ENCODE measurements at regions not wholly inside any gene's neighbourhood (a gene's known extent, or its start where the extent isn't known, plus 50 kb on each side); places are given as distances from the start of the nearest gene placed in this dataset.
"Not testable (repeated sequence)": the region's sequence is repeated elsewhere in the genome, so short reads cannot be mapped to it uniquely, and the experiment has no call there.

DNA sequence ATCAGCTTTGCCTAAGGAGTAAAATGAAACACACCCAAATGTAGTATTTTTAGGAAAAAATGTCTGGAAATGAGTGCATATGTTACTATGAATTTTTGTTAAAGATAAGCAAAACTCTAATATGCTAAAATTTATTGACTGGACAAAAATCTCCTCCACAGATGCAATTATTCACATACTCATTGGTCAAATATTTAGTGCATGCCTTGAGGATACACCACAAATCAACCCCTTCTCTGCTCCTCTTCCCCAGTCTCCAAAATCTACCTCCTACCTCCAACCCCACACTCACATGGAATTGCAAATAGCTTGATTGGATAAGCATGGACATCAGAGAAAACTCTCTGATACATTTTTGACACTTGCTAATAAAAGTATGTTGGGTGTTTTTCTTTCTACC is 95.6 kb upstream of the CDC42EP3 start:
- DNase-seq (ENCODE audit: low read depth), result no peak
- TF ChIP-seq, protein P1, sequence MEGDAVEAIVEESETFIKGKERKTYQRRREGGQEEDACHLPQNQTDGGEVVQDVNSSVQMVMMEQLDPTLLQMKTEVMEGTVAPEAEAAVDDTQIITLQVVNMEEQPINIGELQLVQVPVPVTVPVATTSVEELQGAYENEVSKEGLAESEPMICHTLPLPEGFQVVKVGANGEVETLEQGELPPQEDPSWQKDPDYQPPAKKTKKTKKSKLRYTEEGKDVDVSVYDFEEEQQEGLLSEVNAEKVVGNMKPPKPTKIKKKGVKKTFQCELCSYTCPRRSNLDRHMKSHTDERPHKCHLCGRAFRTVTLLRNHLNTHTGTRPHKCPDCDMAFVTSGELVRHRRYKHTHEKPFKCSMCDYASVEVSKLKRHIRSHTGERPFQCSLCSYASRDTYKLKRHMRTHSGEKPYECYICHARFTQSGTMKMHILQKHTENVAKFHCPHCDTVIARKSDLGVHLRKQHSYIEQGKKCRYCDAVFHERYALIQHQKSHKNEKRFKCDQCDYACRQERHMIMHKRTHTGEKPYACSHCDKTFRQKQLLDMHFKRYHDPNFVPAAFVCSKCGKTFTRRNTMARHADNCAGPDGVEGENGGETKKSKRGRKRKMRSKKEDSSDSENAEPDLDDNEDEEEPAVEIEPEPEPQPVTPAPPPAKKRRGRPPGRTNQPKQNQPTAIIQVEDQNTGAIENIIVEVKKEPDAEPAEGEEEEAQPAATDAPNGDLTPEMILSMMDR (IDR thresholded peaks at IDR 0.05; ENCODE audit: insufficient read depth, low read depth, low read length, missing control alignments), result no peak
- H3K4me3 ChIP-seq (ENCODE audit: low read depth, low read length), result no peak overlapping the region

DNA sequence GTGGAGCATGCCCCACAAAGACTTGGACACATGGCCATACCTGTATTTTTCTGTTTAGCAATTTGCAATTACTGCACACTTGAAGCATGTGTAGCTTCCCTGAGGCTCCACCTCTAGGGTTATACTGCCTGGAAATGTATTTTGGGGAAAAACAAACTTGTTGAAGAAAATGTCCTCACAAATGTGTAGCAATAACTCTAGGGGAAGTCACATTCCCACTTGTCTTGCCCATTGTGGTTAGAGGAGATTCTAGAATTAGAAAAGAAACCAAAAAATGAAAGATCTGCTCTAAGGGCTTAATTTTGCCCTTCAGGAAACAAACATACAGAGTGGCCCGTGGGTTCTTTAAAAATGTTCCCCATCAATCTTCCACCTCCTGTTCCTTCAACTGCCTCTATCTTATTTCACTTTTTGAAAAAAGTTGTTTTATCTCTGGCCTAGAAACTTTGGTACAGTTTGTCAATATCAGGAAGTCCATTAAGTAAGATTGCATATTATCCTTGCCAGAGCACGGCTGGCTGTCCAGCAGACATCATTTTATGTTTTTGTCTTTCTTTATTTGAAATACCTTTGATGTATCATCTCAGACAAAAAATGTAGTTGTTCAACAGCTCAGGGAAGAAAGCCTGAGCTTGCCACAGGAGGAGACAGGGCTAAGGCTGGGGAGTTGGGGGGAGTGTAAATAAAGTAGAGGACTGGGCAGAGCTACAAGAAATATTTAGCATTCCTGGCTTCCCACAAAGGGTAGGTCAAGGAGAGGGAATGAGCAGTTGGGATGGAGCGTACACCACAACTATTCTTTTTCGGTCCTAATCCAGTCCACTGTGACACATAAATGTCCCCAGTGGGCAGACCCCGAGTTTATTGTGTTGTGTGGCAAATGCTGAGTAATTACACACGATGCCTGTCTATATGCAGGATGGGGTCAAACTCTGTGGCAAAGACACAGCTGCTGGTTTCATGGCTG is 96.8 kb upstream of the CDC42EP3 start:
- H3K4me3 ChIP-seq (ENCODE audit: low read depth, low read length), result no peak overlapping the region
- no peak for DNase-seq (ENCODE audit: low read depth)
- TF ChIP-seq, protein P1 (IDR thresholded peaks at IDR 0.05; ENCODE audit: insufficient read depth, low read depth, low read length, missing control alignments), result no peak

- DNase-seq (ENCODE audit: low read depth), result no peak
- H3K4me3 ChIP-seq (ENCODE audit: low read depth, low read length), result no peak overlapping the region
- TF ChIP-seq, protein P1 (IDR thresholded peaks at IDR 0.05; ENCODE audit: insufficient read depth, low read depth, low read length, missing control alignments), result no peak
These were observed 98.1 kb upstream of the CDC42EP3 start for GRCh38 chr2:37769551-37769950.

- DNase-seq (ENCODE audit: low read depth), result no peak
- TF ChIP-seq, protein P1 (IDR thresholded peaks at IDR 0.05; ENCODE audit: insufficient read depth, low read depth, low read length, missing control alignments), result no peak
- H3K4me3 ChIP-seq (ENCODE audit: low read depth, low read length), result no peak overlapping the region
These were observed 99.4 kb upstream of the CDC42EP3 start for GRCh38 chr2:37770797-37771196.

- no peak overlapping the region for H3K4me3 ChIP-seq (ENCODE audit: low read depth, low read length)
- TF ChIP-seq, protein P1 (IDR thresholded peaks at IDR 0.05; ENCODE audit: insufficient read depth, low read depth, low read length, missing control alignments), result no peak
- no peak for DNase-seq (ENCODE audit: low read depth)
These were observed 100.2 kb upstream of the CDC42EP3 start for GRCh38 chr2:37771600-37772088.

DNA sequence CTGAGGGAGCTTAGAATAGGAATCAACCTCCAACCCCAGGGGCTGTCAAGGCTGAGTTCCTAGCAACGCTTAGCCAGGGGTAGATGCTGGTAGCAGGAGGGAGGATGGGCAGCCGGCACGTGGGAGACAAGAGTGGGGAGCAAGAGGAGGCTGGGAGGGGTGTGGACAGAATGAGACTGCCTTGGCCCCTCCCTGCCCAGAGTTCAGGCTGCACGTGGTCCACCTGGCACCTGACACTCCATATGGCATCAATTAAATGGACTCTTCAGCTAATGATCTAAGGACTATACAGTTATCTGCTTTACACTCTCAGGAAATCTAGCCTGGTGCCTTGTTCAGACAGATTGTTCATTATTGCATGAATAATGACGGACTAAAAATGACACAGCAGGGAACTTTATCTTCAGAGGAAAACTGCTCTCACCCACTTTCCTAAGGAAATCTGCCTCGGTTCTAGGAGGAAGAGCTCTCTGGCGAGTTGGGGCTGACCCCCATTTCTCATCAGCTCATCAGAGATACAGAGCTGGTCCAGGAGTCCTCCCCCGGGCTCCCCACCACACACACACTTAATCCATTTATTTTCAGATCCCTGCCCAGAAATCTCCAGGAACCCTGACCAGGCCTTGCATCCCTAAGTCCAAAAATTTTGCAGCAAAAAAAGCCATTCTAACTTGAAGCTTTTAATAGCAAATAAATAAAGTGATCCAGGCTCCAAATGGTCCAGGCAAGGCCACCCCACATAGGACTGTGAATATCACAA is 102.1 kb upstream of the CDC42EP3 start:
- no peak for DNase-seq (ENCODE audit: low read depth)
- no peak overlapping the region for H3K4me3 ChIP-seq (ENCODE audit: low read depth, low read length)
- TF ChIP-seq, protein P1 (IDR thresholded peaks at IDR 0.05; ENCODE audit: insufficient read depth, low read depth, low read length, missing control alignments), result no peak

GRCh38 chr2:37774171-37774944 is 102.9 kb upstream of the CDC42EP3 start:
- not testable (repeated sequence) for H3K4me3 ChIP-seq (ENCODE audit: low read depth, low read length); DNase-seq (ENCODE audit: low read depth)

Data from GM12865 (cell line).